ENCODE measurements at regions not wholly inside any gene's neighbourhood (a gene's known extent, or its start where the extent isn't known, plus 50 kb on each side); places are given as distances from the start of the nearest gene placed in this dataset.

DNA sequence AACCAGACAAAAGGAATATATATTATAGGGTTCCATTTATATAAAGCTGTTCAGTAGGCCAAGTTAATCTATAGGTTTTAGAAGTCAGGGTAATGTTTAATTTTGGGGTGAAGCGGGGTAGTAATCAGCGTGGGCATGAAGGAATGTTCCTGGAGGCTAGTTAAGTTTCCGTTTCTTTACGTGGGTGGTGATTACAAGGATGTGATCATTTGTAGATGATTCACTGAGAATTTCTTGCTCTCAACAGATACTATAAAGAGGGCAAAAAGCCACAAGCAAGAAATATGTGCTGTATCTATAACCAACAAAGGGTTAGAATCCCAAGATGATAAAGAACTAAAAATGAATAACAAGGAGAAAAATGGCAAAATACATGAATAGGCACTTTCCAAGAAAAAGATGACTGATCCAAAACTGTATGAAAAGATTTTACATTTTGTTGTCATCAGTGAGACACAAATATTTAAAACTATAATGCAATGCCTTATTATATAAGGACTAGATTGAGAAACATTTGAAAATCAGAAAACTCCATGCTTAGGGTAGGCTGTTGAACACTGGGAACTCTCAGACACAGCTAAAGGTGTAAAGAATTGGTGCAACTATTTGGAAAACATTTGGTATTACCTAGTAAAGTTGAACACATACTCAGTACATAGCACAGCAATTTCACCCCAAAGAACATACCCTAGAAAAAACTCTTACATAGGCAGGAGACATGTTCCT, 224.3 kb upstream of the S1PR3 start:
- ChIA-PET CTCF (interaction anchor here (1.0 kb wide), 1 partner anchor 8 kb away, joined by 4 read pairs; no protein-coding TSS in a partner anchor), POLR2A (no interaction called here)
- Histone ChIP-seq H3K4me1 (ENCODE audit: control insufficient read depth, insufficient read depth, low read length) (no peaks in the 10 kb centered on the region), H3K27ac (ENCODE audit: extremely low read depth, low read depth, low read length) (no peak overlapping the region), H3K9me3 (ENCODE audit: control insufficient read depth, insufficient read depth, low read depth, low read length) (no peaks in the 10 kb centered on the region), H3K4me3 (ENCODE audit: low read depth, low read length) (no peak overlapping the region), H3K36me3 (ENCODE audit: control insufficient read depth in 2 of 2, insufficient read depth in 1 of 2, low read length in 2 of 2) (no peaks in the 10 kb centered on the region)
- peak; percentile 26; the same call in 1 of the 2 replicates for TF ChIP-seq ZFHX2 (tag by site-specific recombination; conservative IDR thresholded peaks at IDR 0.05)
- no peak for TF ChIP-seq SP2 (tag by site-specific recombination; IDR thresholded peaks at IDR 0.05)

DNA sequence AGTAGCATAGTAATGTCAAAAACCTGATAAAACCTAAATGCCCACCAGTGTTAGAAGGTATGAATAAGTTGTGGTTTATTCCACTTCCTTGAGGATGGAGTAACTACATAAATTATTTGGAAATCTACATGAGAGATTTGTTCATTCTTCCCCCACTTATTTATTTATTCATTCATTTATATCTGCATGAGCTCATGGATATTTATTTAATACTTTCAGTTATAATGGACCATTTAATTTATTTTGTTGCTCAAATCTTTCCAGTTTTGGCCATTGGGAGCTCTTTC, 223.8 kb upstream of the S1PR3 start:
- no peak overlapping the region for H3K27ac ChIP-seq (ENCODE audit: extremely low read depth, low read depth, low read length)
- H3K4me1 ChIP-seq (ENCODE audit: control insufficient read depth, insufficient read depth, low read length), result no peaks in the 10 kb centered on the region
- H3K4me3 ChIP-seq (ENCODE audit: low read depth, low read length), result no peak overlapping the region
- CTCF ChIA-PET, result no interaction called here
- POLR2A ChIA-PET, result no interaction called here
- H3K36me3 ChIP-seq (ENCODE audit: control insufficient read depth in 2 of 2, insufficient read depth in 1 of 2, low read length in 2 of 2), result no peaks in the 10 kb centered on the region
- H3K9me3 ChIP-seq (ENCODE audit: control insufficient read depth, insufficient read depth, low read depth, low read length), result no peaks in the 10 kb centered on the region
- TF ChIP-seq ZNF335 (tag by site-specific recombination; conservative IDR thresholded peaks at IDR 0.05), result no peak
- no peak for TF ChIP-seq ZBTB20 (tag by site-specific recombination; IDR thresholded peaks at IDR 0.05)
- TF ChIP-seq, protein P1, sequence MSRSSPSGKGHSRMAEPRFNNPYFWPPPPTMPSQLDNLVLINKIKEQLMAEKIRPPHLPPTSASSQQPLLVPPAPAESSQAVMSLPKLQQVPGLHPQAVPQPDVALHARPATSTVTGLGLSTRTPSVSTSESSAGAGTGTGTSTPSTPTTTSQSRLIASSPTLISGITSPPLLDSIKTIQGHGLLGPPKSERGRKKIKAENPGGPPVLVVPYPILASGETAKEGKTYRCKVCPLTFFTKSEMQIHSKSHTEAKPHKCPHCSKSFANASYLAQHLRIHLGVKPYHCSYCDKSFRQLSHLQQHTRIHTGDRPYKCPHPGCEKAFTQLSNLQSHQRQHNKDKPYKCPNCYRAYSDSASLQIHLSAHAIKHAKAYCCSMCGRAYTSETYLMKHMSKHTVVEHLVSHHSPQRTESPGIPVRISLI (tag by site-specific recombination; IDR thresholded peaks at IDR 0.05), result no peak
- no peak for TF ChIP-seq REPIN1 (tag by site-specific recombination; IDR thresholded peaks at IDR 0.05; ENCODE audit: low read depth)
- TF ChIP-seq ZNF433 (tag by site-specific recombination; IDR thresholded peaks at IDR 0.05; ENCODE audit: low read depth), result no peak
- TF ChIP-seq ZNF132 (tag by site-specific recombination; IDR thresholded peaks at IDR 0.05; ENCODE audit: borderline replicate concordance), result no peak
- no peak for TF ChIP-seq ZNF311 (tag by site-specific recombination; IDR thresholded peaks at IDR 0.05; ENCODE audit: borderline replicate concordance)
- no peak for TF ChIP-seq ZNF404 (tag by site-specific recombination; IDR thresholded peaks at IDR 0.05)
- TF ChIP-seq ZSCAN30 (tag by site-specific recombination; IDR thresholded peaks at IDR 0.05), result no peak
- TF ChIP-seq ZNF610 (tag by site-specific recombination; IDR thresholded peaks at IDR 0.05; ENCODE audit: borderline replicate concordance), result no peak
- TF ChIP-seq, protein P2, sequence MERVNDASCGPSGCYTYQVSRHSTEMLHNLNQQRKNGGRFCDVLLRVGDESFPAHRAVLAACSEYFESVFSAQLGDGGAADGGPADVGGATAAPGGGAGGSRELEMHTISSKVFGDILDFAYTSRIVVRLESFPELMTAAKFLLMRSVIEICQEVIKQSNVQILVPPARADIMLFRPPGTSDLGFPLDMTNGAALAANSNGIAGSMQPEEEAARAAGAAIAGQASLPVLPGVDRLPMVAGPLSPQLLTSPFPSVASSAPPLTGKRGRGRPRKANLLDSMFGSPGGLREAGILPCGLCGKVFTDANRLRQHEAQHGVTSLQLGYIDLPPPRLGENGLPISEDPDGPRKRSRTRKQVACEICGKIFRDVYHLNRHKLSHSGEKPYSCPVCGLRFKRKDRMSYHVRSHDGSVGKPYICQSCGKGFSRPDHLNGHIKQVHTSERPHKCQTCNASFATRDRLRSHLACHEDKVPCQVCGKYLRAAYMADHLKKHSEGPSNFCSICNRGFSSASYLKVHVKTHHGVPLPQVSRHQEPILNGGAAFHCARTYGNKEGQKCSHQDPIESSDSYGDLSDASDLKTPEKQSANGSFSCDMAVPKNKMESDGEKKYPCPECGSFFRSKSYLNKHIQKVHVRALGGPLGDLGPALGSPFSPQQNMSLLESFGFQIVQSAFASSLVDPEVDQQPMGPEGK (tag by site-specific recombination; IDR thresholded peaks at IDR 0.05), result no peak
- no peak for TF ChIP-seq IKZF3 (tag by site-specific recombination; IDR thresholded peaks at IDR 0.05)
- no peak for TF ChIP-seq ZNF114 (tag by site-specific recombination; IDR thresholded peaks at IDR 0.05)
- TF ChIP-seq ZNF169 (tag by site-specific recombination; IDR thresholded peaks at IDR 0.05), result no peak

DNA sequence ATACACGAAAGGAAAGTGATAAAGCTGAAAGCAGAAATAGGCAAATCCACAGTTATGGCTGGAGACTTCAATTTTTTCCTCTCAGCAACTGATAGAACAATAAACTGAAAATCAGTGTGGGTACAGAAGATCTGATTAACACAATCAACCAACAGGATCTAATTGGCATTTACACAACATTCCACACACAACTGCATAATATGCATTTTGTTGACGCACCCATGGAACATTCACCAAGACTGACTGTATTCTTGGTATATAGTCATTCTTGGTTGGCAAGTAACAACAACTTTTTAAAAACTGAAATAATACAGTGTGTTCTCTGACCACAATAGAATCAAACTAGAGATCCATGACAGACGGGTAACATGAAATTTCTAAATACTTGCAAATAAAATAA, 218.7 kb upstream of the S1PR3 start:
- Histone ChIP-seq H3K27ac (ENCODE audit: extremely low read depth, low read depth, low read length) (no peak overlapping the region), H3K9me3 (ENCODE audit: control insufficient read depth, insufficient read depth, low read depth, low read length) (no peaks in the 10 kb centered on the region), H3K4me3 (ENCODE audit: low read depth, low read length) (no peak overlapping the region), H3K36me3 (ENCODE audit: control insufficient read depth in 2 of 2, insufficient read depth in 1 of 2, low read length in 2 of 2) (no peaks in the 10 kb centered on the region), H3K4me1 (ENCODE audit: control insufficient read depth, insufficient read depth, low read length) (peaks cover 14% of the 10 kb centered on the region)
- ChIA-PET POLR2A (no interaction called here), CTCF (no interaction called here)
- TF ChIP-seq, protein P3, sequence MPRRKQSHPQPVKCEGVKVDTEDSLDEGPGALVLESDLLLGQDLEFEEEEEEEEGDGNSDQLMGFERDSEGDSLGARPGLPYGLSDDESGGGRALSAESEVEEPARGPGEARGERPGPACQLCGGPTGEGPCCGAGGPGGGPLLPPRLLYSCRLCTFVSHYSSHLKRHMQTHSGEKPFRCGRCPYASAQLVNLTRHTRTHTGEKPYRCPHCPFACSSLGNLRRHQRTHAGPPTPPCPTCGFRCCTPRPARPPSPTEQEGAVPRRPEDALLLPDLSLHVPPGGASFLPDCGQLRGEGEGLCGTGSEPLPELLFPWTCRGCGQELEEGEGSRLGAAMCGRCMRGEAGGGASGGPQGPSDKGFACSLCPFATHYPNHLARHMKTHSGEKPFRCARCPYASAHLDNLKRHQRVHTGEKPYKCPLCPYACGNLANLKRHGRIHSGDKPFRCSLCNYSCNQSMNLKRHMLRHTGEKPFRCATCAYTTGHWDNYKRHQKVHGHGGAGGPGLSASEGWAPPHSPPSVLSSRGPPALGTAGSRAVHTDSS (tag by site-specific recombination; IDR thresholded peaks at IDR 0.05), result no peak
- TF ChIP-seq ZNF785 (tag by site-specific recombination; IDR thresholded peaks at IDR 0.05), result no peak
- no peak for TF ChIP-seq ZNF155 (tag by site-specific recombination; IDR thresholded peaks at IDR 0.05)
- no peak for TF ChIP-seq GLIS1 (tag by site-specific recombination; IDR thresholded peaks at IDR 0.05)
- TF ChIP-seq, protein P4, sequence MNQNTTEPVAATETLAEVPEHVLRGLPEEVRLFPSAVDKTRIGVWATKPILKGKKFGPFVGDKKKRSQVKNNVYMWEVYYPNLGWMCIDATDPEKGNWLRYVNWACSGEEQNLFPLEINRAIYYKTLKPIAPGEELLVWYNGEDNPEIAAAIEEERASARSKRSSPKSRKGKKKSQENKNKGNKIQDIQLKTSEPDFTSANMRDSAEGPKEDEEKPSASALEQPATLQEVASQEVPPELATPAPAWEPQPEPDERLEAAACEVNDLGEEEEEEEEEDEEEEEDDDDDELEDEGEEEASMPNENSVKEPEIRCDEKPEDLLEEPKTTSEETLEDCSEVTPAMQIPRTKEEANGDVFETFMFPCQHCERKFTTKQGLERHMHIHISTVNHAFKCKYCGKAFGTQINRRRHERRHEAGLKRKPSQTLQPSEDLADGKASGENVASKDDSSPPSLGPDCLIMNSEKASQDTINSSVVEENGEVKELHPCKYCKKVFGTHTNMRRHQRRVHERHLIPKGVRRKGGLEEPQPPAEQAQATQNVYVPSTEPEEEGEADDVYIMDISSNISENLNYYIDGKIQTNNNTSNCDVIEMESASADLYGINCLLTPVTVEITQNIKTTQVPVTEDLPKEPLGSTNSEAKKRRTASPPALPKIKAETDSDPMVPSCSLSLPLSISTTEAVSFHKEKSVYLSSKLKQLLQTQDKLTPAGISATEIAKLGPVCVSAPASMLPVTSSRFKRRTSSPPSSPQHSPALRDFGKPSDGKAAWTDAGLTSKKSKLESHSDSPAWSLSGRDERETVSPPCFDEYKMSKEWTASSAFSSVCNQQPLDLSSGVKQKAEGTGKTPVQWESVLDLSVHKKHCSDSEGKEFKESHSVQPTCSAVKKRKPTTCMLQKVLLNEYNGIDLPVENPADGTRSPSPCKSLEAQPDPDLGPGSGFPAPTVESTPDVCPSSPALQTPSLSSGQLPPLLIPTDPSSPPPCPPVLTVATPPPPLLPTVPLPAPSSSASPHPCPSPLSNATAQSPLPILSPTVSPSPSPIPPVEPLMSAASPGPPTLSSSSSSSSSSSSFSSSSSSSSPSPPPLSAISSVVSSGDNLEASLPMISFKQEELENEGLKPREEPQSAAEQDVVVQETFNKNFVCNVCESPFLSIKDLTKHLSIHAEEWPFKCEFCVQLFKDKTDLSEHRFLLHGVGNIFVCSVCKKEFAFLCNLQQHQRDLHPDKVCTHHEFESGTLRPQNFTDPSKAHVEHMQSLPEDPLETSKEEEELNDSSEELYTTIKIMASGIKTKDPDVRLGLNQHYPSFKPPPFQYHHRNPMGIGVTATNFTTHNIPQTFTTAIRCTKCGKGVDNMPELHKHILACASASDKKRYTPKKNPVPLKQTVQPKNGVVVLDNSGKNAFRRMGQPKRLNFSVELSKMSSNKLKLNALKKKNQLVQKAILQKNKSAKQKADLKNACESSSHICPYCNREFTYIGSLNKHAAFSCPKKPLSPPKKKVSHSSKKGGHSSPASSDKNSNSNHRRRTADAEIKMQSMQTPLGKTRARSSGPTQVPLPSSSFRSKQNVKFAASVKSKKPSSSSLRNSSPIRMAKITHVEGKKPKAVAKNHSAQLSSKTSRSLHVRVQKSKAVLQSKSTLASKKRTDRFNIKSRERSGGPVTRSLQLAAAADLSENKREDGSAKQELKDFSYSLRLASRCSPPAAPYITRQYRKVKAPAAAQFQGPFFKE (tag by site-specific recombination; IDR thresholded peaks at IDR 0.05; ENCODE audit: borderline replicate concordance), result no peak
- TF ChIP-seq HOXD13 (CRISPR knock-in tag; IDR thresholded peaks at IDR 0.05; ENCODE audit: borderline replicate concordance), result no peak
- no peak for TF ChIP-seq ZNF184 (tag by site-specific recombination; IDR thresholded peaks at IDR 0.05)
